ENCODE measurements at regions not wholly inside any gene's neighbourhood (a gene's known extent, or its start where the extent isn't known, plus 50 kb on each side); places are given as distances from the start of the nearest gene placed in this dataset.

DNA sequence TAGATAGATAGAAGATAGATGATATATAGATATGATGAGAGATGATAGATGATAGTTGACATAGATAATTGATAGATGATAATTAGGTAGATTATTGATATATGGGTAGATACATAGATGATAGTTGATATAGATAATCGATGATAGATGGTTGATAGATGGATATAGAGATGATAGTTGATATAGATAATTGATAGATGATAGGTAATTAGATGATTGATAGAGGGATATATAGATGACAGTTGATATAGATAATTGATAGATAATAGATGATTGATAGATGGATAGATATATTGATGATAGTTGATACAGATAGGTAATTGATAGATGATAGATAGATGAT lies 72.3 kb downstream of the PRR15 start:
- WGBS (ENCODE audit: insufficient coverage, insufficient replicate concordance, low lambda C conversion rate, missing lambda C conversion rate) = 0% methylated on average over 1 of the region's 1 CpG
- Histone ChIP-seq H3K4me2 (ENCODE audit: control insufficient read depth, insufficient read depth) (no peak overlapping the region), H3K4me1 (ENCODE audit: control insufficient read depth, insufficient read depth, low read length) (no peaks in the 10 kb centered on the region), H3K4me3 (no peak overlapping the region), H3K36me3 (ENCODE audit: control insufficient read depth in 2 of 2, insufficient read depth in 2 of 2, low read length in 1 of 2) (no peaks in the 10 kb centered on the region), H3K27me3 (replicated peaks in 1 of 2; ENCODE audit: control insufficient read depth in 2 of 2, insufficient read depth in 2 of 2, low read length in 1 of 2) (no peaks in the 10 kb centered on the region; a peak in 1 of 4 replicates), H3K79me2 (ENCODE audit: control insufficient read depth, insufficient read depth, low read length) (no peaks in the 10 kb centered on the region), H4K20me1 (ENCODE audit: control insufficient read depth, insufficient read depth) (no peaks in the 10 kb centered on the region), H2AFZ (ENCODE audit: control insufficient read depth, low read depth, low read length) (no peak overlapping the region), H3K9me3 (replicated peaks; ENCODE audit: control insufficient read depth, insufficient read depth, low read length) (no peaks in the 10 kb centered on the region), H3K9ac (ENCODE audit: control insufficient read depth, insufficient read depth, low read length) (no peak overlapping the region), H3K27ac (ENCODE audit: control insufficient read depth, insufficient read depth) (no peak overlapping the region)
- TF ChIP-seq RAD51 (IDR thresholded peaks at IDR 0.05) = no peak
- TF ChIP-seq, protein P1, sequence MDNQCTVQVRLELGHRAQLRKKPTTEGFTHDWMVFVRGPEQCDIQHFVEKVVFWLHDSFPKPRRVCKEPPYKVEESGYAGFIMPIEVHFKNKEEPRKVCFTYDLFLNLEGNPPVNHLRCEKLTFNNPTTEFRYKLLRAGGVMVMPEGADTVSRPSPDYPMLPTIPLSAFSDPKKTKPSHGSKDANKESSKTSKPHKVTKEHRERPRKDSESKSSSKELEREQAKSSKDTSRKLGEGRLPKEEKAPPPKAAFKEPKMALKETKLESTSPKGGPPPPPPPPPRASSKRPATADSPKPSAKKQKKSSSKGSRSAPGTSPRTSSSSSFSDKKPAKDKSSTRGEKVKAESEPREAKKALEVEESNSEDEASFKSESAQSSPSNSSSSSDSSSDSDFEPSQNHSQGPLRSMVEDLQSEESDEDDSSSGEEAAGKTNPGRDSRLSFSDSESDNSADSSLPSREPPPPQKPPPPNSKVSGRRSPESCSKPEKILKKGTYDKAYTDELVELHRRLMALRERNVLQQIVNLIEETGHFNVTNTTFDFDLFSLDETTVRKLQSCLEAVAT (IDR thresholded peaks at IDR 0.05) = no peak
- TF ChIP-seq, protein P2, sequence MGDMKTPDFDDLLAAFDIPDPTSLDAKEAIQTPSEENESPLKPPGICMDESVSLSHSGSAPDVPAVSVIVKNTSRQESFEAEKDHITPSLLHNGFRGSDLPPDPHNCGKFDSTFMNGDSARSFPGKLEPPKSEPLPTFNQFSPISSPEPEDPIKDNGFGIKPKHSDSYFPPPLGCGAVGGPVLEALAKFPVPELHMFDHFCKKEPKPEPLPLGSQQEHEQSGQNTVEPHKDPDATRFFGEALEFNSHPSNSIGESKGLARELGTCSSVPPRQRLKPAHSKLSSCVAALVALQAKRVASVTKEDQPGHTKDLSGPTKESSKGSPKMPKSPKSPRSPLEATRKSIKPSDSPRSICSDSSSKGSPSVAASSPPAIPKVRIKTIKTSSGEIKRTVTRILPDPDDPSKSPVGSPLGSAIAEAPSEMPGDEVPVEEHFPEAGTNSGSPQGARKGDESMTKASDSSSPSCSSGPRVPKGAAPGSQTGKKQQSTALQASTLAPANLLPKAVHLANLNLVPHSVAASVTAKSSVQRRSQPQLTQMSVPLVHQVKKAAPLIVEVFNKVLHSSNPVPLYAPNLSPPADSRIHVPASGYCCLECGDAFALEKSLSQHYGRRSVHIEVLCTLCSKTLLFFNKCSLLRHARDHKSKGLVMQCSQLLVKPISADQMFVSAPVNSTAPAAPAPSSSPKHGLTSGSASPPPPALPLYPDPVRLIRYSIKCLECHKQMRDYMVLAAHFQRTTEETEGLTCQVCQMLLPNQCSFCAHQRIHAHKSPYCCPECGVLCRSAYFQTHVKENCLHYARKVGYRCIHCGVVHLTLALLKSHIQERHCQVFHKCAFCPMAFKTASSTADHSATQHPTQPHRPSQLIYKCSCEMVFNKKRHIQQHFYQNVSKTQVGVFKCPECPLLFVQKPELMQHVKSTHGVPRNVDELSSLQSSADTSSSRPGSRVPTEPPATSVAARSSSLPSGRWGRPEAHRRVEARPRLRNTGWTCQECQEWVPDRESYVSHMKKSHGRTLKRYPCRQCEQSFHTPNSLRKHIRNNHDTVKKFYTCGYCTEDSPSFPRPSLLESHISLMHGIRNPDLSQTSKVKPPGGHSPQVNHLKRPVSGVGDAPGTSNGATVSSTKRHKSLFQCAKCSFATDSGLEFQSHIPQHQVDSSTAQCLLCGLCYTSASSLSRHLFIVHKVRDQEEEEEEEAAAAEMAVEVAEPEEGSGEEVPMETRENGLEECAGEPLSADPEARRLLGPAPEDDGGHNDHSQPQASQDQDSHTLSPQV (IDR thresholded peaks at IDR 0.05) = no peak
- TF ChIP-seq, protein P3, sequence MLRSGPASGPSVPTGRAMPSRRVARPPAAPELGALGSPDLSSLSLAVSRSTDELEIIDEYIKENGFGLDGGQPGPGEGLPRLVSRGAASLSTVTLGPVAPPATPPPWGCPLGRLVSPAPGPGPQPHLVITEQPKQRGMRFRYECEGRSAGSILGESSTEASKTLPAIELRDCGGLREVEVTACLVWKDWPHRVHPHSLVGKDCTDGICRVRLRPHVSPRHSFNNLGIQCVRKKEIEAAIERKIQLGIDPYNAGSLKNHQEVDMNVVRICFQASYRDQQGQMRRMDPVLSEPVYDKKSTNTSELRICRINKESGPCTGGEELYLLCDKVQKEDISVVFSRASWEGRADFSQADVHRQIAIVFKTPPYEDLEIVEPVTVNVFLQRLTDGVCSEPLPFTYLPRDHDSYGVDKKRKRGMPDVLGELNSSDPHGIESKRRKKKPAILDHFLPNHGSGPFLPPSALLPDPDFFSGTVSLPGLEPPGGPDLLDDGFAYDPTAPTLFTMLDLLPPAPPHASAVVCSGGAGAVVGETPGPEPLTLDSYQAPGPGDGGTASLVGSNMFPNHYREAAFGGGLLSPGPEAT (IDR thresholded peaks at IDR 0.05; ENCODE audit: low read depth) = no peak
- TF ChIP-seq, protein P4, sequence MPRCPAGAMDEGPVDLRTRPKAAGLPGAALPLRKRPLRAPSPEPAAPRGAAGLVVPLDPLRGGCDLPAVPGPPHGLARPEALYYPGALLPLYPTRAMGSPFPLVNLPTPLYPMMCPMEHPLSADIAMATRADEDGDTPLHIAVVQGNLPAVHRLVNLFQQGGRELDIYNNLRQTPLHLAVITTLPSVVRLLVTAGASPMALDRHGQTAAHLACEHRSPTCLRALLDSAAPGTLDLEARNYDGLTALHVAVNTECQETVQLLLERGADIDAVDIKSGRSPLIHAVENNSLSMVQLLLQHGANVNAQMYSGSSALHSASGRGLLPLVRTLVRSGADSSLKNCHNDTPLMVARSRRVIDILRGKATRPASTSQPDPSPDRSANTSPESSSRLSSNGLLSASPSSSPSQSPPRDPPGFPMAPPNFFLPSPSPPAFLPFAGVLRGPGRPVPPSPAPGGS (IDR thresholded peaks at IDR 0.05; ENCODE audit: borderline replicate concordance, insufficient read depth, low read depth, low read length, poor library complexity, severe bottlenecking) = no peak
- TF ChIP-seq TARDBP (IDR thresholded peaks at IDR 0.05; ENCODE audit: borderline replicate concordance) = no peak
- TF ChIP-seq GATAD2B (conservative IDR thresholded peaks at IDR 0.05; ENCODE audit: low read depth) = no peak
- DNase-seq (ENCODE audit: low read depth, low spot score) (no peak), FAIRE-seq (no peak), ATAC-seq (no peak)
- ChIA-PET RAD21 (ENCODE audit: unreplicated experiment) (interaction anchor here (2.0 kb wide), 1 partner anchor 285 kb away, joined by 5 read pairs; no protein-coding TSS in a partner anchor), POLR2A (no interaction called here), SMC1A (ENCODE audit: uncharacterized antibody, unreplicated experiment) (interaction anchor here (1.2 kb wide), 1 partner anchor 426 kb away, joined by 5 read pairs; no protein-coding TSS in a partner anchor), CTCF (interaction anchor here (0.7 to 2.5 kb wide), 4 partner anchors 112 to 426 kb away, joined by 3 to 9 read pairs (median 7); no protein-coding TSS in a partner anchor)
- intact Hi-C loops (cut with micrococcal nuclease; ENCODE audit: unreplicated experiment) = no loop called here
- no TSS peak for BruUV-seq (replicated peaks)
- in situ Hi-C loops (cut with MboI) = loop anchor here (25.0 kb wide), 1 partner anchor 426 kb away; no protein-coding TSS in a partner anchor

Data from GM12878 (cell line).